ENCODE measurements at regions not wholly inside any gene's neighbourhood (a gene's known extent, or its start where the extent isn't known, plus 50 kb on each side); places are given as distances from the start of the nearest gene placed in this dataset.

GRCh38 chr10:78742730-78743615 lies 325.8 kb upstream of the ZMIZ1 start:
- no peak for DNase-seq
- Mint-ChIP-seq H3K4me3 (ENCODE audit: unreplicated experiment) (peak overlapping the region; percentile 30), H3K27ac (ENCODE audit: unreplicated experiment) (no peak overlapping the region), H3K36me3 (ENCODE audit: unreplicated experiment) (no peaks in the 10 kb centered on the region), H3K4me1 (ENCODE audit: low read depth, unreplicated experiment) (peaks cover 35% of the 10 kb centered on the region), H3K9me3 (ENCODE audit: unreplicated experiment) (peaks cover 8% of the 10 kb centered on the region), H3K27me3 (ENCODE audit: unreplicated experiment) (peaks cover 5% of the 10 kb centered on the region)
- no peak for TF ChIP-seq CTCF (IDR thresholded peaks at IDR 0.05; ENCODE audit: partially characterized antibody, unreplicated experiment)

- peaks cover 5% of the 10 kb centered on the region for H3K27me3 Mint-ChIP-seq (ENCODE audit: unreplicated experiment)
Measured at GRCh38 chr10:78744056-78744455, 324.7 kb upstream of the ZMIZ1 start.

GRCh38 chr10:78744491-78745090 lies 324.2 kb upstream of the ZMIZ1 start:
- Mint-ChIP-seq H3K36me3 (ENCODE audit: unreplicated experiment) (peaks cover 6% of the 10 kb centered on the region), H3K4me3 (ENCODE audit: unreplicated experiment) (no peak overlapping the region), H3K9me3 (ENCODE audit: unreplicated experiment) (peaks cover 8% of the 10 kb centered on the region), H3K27ac (ENCODE audit: unreplicated experiment) (no peak overlapping the region), H3K27me3 (ENCODE audit: unreplicated experiment) (peaks cover 5% of the 10 kb centered on the region), H3K4me1 (ENCODE audit: low read depth, unreplicated experiment) (peaks cover 44% of the 10 kb centered on the region)
- no peak for DNase-seq
- no peak for TF ChIP-seq CTCF (IDR thresholded peaks at IDR 0.05; ENCODE audit: partially characterized antibody, unreplicated experiment)

More at GRCh38 chr10:78744056-78744455, 324.7 kb upstream of the ZMIZ1 start:
- H3K36me3 Mint-ChIP-seq (ENCODE audit: unreplicated experiment) = peaks cover 5% of the 10 kb centered on the region
- peaks cover 8% of the 10 kb centered on the region for H3K9me3 Mint-ChIP-seq (ENCODE audit: unreplicated experiment)
- no peak overlapping the region for H3K27ac Mint-ChIP-seq (ENCODE audit: unreplicated experiment)
- H3K4me3 Mint-ChIP-seq (ENCODE audit: unreplicated experiment) = no peak overlapping the region
- peaks cover 44% of the 10 kb centered on the region for H3K4me1 Mint-ChIP-seq (ENCODE audit: low read depth, unreplicated experiment)
- DNase-seq = no peak
- no peak for TF ChIP-seq CTCF (IDR thresholded peaks at IDR 0.05; ENCODE audit: partially characterized antibody, unreplicated experiment)

- peaks cover 8% of the 10 kb centered on the region for H3K9me3 Mint-ChIP-seq (ENCODE audit: unreplicated experiment)
- H3K27ac Mint-ChIP-seq (ENCODE audit: unreplicated experiment) = no peak overlapping the region
- DNase-seq = no peak
- no peak for TF ChIP-seq CTCF (IDR thresholded peaks at IDR 0.05; ENCODE audit: partially characterized antibody, unreplicated experiment)
- peaks cover 6% of the 10 kb centered on the region for H3K36me3 Mint-ChIP-seq (ENCODE audit: unreplicated experiment)
- H3K4me3 Mint-ChIP-seq (ENCODE audit: unreplicated experiment) = no peak overlapping the region
- peaks cover 44% of the 10 kb centered on the region for H3K4me1 Mint-ChIP-seq (ENCODE audit: low read depth, unreplicated experiment)
- H3K27me3 Mint-ChIP-seq (ENCODE audit: unreplicated experiment) = peaks cover 5% of the 10 kb centered on the region
Measured at GRCh38 chr10:78745441-78745840, 323.3 kb upstream of the ZMIZ1 start.
